ENCODE measurements at regions not wholly inside any gene's neighbourhood (a gene's known extent, or its start where the extent isn't known, plus 50 kb on each side); places are given as distances from the start of the nearest gene placed in this dataset.

- TF ChIP-seq CTCF (IDR thresholded peaks at IDR 0.05) (no peak), POLR2A (IDR thresholded peaks at IDR 0.05) (no peak)
Measured at GRCh38 chr7:135837675-135838074, 89.1 kb upstream of the FAM180A start.

Measured in adrenal gland (tissue), 5 donors.